AG04450 (cell line): ENCODE measurements at regions not wholly inside any gene's neighbourhood (a gene's known extent, or its start where the extent isn't known, plus 50 kb on each side); places are given as distances from the start of the nearest gene placed in this dataset.

Experiments
- CTCF ChIA-PET: fragments of 300-600, 350-600 bp; formaldehyde crosslinking; extraction: SDS; loops from one replicate; lab custom pipeline; 2022; ENCODE audit warnings: antibody characterized with exemption, inconsistent platforms; lab: Charles Lee
- POLR2A ChIA-PET: fragments of 350-600 bp; formaldehyde crosslinking; extraction: SDS; loops from one replicate; lab custom pipeline; 2021; ENCODE audit warnings: antibody characterized with exemption, inconsistent platforms; lab: Yijun Ruan, JAX
- DNase-seq: peaks from one replicate; pipeline ENCODE4 v3.0.0-alpha.2; 2011; ENCODE audit warnings: low read depth, low spot score
- H3K27ac ChIP-seq: one replicate; pipeline ENCODE4 v1.5.1; 2012; ENCODE audit warnings: low read depth, low read length, control low read depth
- H3K27me3 ChIP-seq: one replicate; pipeline ENCODE4 v1.6.0; 2012; ENCODE audit warnings: low read length; ENCODE audit not compliant: control insufficient read depth, insufficient read depth
- H3K4me3 ChIP-seq: 2 replicates; pipeline ENCODE4 v1.5.1; 2011; ENCODE audit warnings: mild to moderate bottlenecking, low read depth, low read length, control low read depth
- H3K9me3 ChIP-seq: 2 replicates; pipeline ENCODE4 v1.5.1; 2012; ENCODE audit warnings: low read length; ENCODE audit not compliant: control insufficient read depth, insufficient read depth
- CTCF ChIP-seq: IDR thresholded peaks from 2 replicates; pipeline ENCODE4 v1.5.1; 2011; ENCODE audit warnings: low read depth, low read length, control low read depth, inconsistent platforms

GRCh38 chr1:95558791-95559190 lies 324.8 kb downstream of the RWDD3 start:
- Histone ChIP-seq H3K9me3 (no peaks in the 10 kb centered on the region), H3K27me3 (no peaks in the 10 kb centered on the region), H3K4me3 (no peak overlapping the region), H3K27ac (no peak overlapping the region)
- TF ChIP-seq CTCF, result no peak
- POLR2A ChIA-PET, result no interaction called here
- DNase-seq, result no peak
- CTCF ChIA-PET, result no interaction called here

- Histone ChIP-seq H3K27ac (no peak overlapping the region), H3K4me3 (no peak overlapping the region), H3K9me3 (no peaks in the 10 kb centered on the region), H3K27me3 (no peaks in the 10 kb centered on the region)
- TF ChIP-seq CTCF, result no peak
- ChIA-PET CTCF (no interaction called here), POLR2A (no interaction called here)
- no peak for DNase-seq
Measured at GRCh38 chr1:95561346-95561745, 327.3 kb downstream of the RWDD3 start.

GRCh38 chr1:95562230-95562629 lies 328.2 kb downstream of the RWDD3 start:
- no peaks in the 10 kb centered on the region for H3K27me3 ChIP-seq
- no peak for TF ChIP-seq CTCF
- H3K9me3 ChIP-seq, result no peaks in the 10 kb centered on the region
- DNase-seq, result no peak
- no peak overlapping the region for H3K4me3 ChIP-seq
- ChIA-PET CTCF (no interaction called here), POLR2A (no interaction called here)
- no peak overlapping the region for H3K27ac ChIP-seq

- TF ChIP-seq CTCF, result no peak
- ChIA-PET CTCF (no interaction called here), POLR2A (no interaction called here)
- Histone ChIP-seq H3K9me3 (no peaks in the 10 kb centered on the region), H3K27ac (no peak overlapping the region), H3K4me3 (no peak overlapping the region), H3K27me3 (no peaks in the 10 kb centered on the region)
- no peak for DNase-seq
Measured at GRCh38 chr1:95572002-95572401, 338.0 kb downstream of the RWDD3 start.

GRCh38 chr1:95572962-95573361 lies 339.0 kb downstream of the RWDD3 start:
- no peak for DNase-seq
- Histone ChIP-seq H3K27me3 (no peaks in the 10 kb centered on the region), H3K4me3 (no peak overlapping the region), H3K9me3 (no peaks in the 10 kb centered on the region), H3K27ac (no peak overlapping the region)
- POLR2A ChIA-PET, result no interaction called here
- CTCF ChIA-PET, result no interaction called here
- TF ChIP-seq CTCF, result no peak
